ENCODE measurements at regions not wholly inside any gene's neighbourhood (a gene's known extent, or its start where the extent isn't known, plus 50 kb on each side); places are given as distances from the start of the nearest gene placed in this dataset.

DNA sequence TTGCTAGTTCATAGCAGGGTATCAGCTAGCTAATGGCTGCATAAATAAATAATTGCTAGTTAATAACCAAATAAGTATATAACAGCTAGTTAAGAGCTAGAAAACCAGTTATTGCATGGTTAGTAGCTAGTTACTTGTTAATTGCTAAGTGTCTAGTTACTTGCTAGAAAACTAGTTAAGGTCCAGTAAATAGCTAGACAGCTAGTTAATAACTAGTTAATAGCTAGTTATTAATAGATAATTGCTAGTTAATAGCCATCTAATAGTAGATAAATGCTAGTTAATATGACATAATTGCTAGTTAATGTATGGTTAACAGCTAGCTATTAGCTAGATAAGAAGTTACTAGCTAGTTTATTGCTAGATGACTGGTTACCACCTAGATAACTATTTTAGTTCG, 629.9 kb upstream of the CT83 start:
- Histone ChIP-seq H3K9me2 (ENCODE audit: insufficient read depth) (no peaks in the 10 kb centered on the region), H4K20me1 (replicated peaks; ENCODE audit: insufficient read depth) (no peaks in the 10 kb centered on the region), H3K4me2 (no peak overlapping the region), H3K27ac (ENCODE audit: low read depth) (no peak overlapping the region), H3K27me3 (ENCODE audit: insufficient read depth) (no peaks in the 10 kb centered on the region), H3K79me2 (replicated peaks; ENCODE audit: insufficient read depth) (no peaks in the 10 kb centered on the region), H3F3A (replicated peaks; ENCODE audit: low read depth) (peaks cover 36% of the 10 kb centered on the region), H3K36me3 (ENCODE audit: insufficient read depth) (no peaks in the 10 kb centered on the region), H2AFZ (no peak overlapping the region), H3K4me1 (ENCODE audit: insufficient read depth) (no peaks in the 10 kb centered on the region), H3K4me3 (no peak overlapping the region)
- Mint-ChIP-seq H3K9me3 (peaks cover 6% of the 10 kb centered on the region; the same call in 2 of the 3 replicates), H3K27ac (no peak overlapping the region), H3K4me3 (no peak overlapping the region), H3K27me3 (ENCODE audit: insufficient read depth, low read depth, poor library complexity) (no peaks in the 10 kb centered on the region), H3K36me3 (ENCODE audit: low read depth) (no peaks in the 10 kb centered on the region), H3K4me1 (no peaks in the 10 kb centered on the region)
- ATAC-seq (no peak), DNase-seq (ENCODE audit: low spot score) (no peak)
- TF ChIP-seq EZH2phosphoT487 (IDR thresholded peaks at IDR 0.05; ENCODE audit: unreplicated experiment) (no peak), ZNF331 (CRISPR knock-in tag; IDR thresholded peaks at IDR 0.05; ENCODE audit: low read depth) (no peak), POLR2AphosphoS5 (IDR thresholded peaks at IDR 0.05; ENCODE audit: low read depth) (no peak), ZNF114 (CRISPR knock-in tag; IDR thresholded peaks at IDR 0.05) (no peak), EZH2 (IDR thresholded peaks at IDR 0.05; ENCODE audit: low read depth, unreplicated experiment) (no peak), JUNB (IDR thresholded peaks at IDR 0.05; ENCODE audit: unreplicated experiment) (no peak), CREB1 (CRISPR knock-in tag; IDR thresholded peaks at IDR 0.05; ENCODE audit: low read depth) (no peak), NANOG (IDR thresholded peaks at IDR 0.05; ENCODE audit: borderline replicate concordance) (no peak), STAT1 (IDR thresholded peaks at IDR 0.05; ENCODE audit: unreplicated experiment) (no peak)
- TF ChIP-seq, protein P1, sequence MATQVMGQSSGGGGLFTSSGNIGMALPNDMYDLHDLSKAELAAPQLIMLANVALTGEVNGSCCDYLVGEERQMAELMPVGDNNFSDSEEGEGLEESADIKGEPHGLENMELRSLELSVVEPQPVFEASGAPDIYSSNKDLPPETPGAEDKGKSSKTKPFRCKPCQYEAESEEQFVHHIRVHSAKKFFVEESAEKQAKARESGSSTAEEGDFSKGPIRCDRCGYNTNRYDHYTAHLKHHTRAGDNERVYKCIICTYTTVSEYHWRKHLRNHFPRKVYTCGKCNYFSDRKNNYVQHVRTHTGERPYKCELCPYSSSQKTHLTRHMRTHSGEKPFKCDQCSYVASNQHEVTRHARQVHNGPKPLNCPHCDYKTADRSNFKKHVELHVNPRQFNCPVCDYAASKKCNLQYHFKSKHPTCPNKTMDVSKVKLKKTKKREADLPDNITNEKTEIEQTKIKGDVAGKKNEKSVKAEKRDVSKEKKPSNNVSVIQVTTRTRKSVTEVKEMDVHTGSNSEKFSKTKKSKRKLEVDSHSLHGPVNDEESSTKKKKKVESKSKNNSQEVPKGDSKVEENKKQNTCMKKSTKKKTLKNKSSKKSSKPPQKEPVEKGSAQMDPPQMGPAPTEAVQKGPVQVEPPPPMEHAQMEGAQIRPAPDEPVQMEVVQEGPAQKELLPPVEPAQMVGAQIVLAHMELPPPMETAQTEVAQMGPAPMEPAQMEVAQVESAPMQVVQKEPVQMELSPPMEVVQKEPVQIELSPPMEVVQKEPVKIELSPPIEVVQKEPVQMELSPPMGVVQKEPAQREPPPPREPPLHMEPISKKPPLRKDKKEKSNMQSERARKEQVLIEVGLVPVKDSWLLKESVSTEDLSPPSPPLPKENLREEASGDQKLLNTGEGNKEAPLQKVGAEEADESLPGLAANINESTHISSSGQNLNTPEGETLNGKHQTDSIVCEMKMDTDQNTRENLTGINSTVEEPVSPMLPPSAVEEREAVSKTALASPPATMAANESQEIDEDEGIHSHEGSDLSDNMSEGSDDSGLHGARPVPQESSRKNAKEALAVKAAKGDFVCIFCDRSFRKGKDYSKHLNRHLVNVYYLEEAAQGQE (IDR thresholded peaks at IDR 0.05; ENCODE audit: unreplicated experiment): no peak
- TF ChIP-seq, protein P2, sequence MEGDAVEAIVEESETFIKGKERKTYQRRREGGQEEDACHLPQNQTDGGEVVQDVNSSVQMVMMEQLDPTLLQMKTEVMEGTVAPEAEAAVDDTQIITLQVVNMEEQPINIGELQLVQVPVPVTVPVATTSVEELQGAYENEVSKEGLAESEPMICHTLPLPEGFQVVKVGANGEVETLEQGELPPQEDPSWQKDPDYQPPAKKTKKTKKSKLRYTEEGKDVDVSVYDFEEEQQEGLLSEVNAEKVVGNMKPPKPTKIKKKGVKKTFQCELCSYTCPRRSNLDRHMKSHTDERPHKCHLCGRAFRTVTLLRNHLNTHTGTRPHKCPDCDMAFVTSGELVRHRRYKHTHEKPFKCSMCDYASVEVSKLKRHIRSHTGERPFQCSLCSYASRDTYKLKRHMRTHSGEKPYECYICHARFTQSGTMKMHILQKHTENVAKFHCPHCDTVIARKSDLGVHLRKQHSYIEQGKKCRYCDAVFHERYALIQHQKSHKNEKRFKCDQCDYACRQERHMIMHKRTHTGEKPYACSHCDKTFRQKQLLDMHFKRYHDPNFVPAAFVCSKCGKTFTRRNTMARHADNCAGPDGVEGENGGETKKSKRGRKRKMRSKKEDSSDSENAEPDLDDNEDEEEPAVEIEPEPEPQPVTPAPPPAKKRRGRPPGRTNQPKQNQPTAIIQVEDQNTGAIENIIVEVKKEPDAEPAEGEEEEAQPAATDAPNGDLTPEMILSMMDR (conservative IDR thresholded peaks at IDR 0.05; ENCODE audit: low read depth in 2 of 2): no peak
- TF ChIP-seq, protein P3, sequence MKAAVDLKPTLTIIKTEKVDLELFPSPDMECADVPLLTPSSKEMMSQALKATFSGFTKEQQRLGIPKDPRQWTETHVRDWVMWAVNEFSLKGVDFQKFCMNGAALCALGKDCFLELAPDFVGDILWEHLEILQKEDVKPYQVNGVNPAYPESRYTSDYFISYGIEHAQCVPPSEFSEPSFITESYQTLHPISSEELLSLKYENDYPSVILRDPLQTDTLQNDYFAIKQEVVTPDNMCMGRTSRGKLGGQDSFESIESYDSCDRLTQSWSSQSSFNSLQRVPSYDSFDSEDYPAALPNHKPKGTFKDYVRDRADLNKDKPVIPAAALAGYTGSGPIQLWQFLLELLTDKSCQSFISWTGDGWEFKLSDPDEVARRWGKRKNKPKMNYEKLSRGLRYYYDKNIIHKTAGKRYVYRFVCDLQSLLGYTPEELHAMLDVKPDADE (IDR thresholded peaks at IDR 0.05): no peak
- TF ChIP-seq, protein P4, sequence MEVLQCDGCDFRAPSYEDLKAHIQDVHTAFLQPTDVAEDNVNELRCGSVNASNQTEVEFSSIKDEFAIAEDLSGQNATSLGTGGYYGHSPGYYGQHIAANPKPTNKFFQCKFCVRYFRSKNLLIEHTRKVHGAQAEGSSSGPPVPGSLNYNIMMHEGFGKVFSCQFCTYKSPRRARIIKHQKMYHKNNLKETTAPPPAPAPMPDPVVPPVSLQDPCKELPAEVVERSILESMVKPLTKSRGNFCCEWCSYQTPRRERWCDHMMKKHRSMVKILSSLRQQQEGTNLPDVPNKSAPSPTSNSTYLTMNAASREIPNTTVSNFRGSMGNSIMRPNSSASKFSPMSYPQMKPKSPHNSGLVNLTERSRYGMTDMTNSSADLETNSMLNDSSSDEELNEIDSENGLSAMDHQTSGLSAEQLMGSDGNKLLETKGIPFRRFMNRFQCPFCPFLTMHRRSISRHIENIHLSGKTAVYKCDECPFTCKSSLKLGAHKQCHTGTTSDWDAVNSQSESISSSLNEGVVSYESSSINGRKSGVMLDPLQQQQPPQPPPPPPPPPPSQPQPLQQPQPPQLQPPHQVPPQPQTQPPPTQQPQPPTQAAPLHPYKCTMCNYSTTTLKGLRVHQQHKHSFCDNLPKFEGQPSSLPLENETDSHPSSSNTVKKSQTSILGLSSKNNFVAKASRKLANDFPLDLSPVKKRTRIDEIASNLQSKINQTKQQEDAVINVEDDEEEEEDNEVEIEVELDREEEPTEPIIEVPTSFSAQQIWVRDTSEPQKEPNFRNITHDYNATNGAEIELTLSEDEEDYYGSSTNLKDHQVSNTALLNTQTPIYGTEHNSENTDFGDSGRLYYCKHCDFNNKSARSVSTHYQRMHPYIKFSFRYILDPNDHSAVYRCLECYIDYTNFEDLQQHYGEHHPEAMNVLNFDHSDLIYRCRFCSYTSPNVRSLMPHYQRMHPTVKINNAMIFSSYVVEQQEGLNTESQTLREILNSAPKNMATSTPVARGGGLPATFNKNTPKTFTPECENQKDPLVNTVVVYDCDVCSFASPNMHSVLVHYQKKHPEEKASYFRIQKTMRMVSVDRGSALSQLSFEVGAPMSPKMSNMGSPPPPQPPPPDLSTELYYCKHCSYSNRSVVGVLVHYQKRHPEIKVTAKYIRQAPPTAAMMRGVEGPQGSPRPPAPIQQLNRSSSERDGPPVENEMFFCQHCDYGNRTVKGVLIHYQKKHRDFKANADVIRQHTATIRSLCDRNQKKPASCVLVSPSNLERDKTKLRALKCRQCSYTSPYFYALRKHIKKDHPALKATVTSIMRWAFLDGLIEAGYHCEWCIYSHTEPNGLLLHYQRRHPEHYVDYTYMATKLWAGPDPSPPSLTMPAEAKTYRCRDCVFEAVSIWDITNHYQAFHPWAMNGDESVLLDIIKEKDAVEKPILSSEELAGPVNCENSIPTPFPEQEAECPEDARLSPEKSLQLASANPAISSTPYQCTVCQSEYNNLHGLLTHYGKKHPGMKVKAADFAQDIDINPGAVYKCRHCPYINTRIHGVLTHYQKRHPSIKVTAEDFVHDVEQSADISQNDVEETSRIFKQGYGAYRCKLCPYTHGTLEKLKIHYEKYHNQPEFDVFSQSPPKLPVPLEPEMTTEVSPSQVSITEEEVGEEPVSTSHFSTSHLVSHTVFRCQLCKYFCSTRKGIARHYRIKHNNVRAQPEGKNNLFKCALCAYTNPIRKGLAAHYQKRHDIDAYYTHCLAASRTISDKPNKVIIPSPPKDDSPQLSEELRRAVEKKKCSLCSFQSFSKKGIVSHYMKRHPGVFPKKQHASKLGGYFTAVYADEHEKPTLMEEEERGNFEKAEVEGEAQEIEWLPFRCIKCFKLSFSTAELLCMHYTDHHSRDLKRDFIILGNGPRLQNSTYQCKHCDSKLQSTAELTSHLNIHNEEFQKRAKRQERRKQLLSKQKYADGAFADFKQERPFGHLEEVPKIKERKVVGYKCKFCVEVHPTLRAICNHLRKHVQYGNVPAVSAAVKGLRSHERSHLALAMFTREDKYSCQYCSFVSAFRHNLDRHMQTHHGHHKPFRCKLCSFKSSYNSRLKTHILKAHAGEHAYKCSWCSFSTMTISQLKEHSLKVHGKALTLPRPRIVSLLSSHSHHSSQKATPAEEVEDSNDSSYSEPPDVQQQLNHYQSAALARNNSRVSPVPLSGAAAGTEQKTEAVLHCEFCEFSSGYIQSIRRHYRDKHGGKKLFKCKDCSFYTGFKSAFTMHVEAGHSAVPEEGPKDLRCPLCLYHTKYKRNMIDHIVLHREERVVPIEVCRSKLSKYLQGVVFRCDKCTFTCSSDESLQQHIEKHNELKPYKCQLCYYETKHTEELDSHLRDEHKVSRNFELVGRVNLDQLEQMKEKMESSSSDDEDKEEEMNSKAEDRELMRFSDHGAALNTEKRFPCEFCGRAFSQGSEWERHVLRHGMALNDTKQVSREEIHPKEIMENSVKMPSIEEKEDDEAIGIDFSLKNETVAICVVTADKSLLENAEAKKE (CRISPR knock-in tag; IDR thresholded peaks at IDR 0.05): no peak
